Calu3 (cell line): ENCODE measurements at regions not wholly inside any gene's neighbourhood (a gene's known extent, or its start where the extent isn't known, plus 50 kb on each side); places are given as distances from the start of the nearest gene placed in this dataset.

ENCODE experiments used
- BruUV-seq: library from RNA; stranded (reverse); fragments of 400-500 nt; replicated peaks from 2 replicates; lab custom pipeline; 2021; lab: Mats Ljungman, UMichigan
- CTCF ChIA-PET: fragments of 300-600 bp; sonication (Branson Sonifier 250); formaldehyde crosslinking; loops from one replicate; lab custom pipeline; 2022; ENCODE audit warnings: antibody characterized with exemption; lab: Charles Lee
- DNase-seq: peaks from one replicate; pipeline ENCODE4 v3.0.0; 2022
- H3K27ac Mint-ChIP-seq: one replicate; pipeline ENCODE4 v1.8.0; 2022; ENCODE audit warnings: mixed read lengths; ENCODE audit not compliant: unreplicated experiment
- H3K27me3 Mint-ChIP-seq: one replicate; pipeline ENCODE4 v1.8.0; 2022; ENCODE audit warnings: mixed read lengths; ENCODE audit not compliant: unreplicated experiment
- H3K36me3 Mint-ChIP-seq: one replicate; pipeline ENCODE4 v1.8.0; 2022; ENCODE audit warnings: mild to moderate bottlenecking, moderate library complexity, mixed read lengths; ENCODE audit not compliant: insufficient read depth, unreplicated experiment
- H3K4me1 Mint-ChIP-seq: one replicate; pipeline ENCODE4 v1.8.0; 2022; ENCODE audit warnings: mild to moderate bottlenecking, low read depth, mixed read lengths; ENCODE audit not compliant: unreplicated experiment
- H3K4me3 Mint-ChIP-seq: one replicate; pipeline ENCODE4 v1.8.0; 2022; ENCODE audit warnings: mild to moderate bottlenecking, low read depth, moderate library complexity, mixed read lengths; ENCODE audit not compliant: unreplicated experiment
- H3K9me3 Mint-ChIP-seq: one replicate; pipeline ENCODE4 v1.8.0; 2022; ENCODE audit warnings: low read depth, mixed read lengths; ENCODE audit not compliant: unreplicated experiment
- intact Hi-C: fragments of 100-400 bp; cut with micrococcal nuclease; formaldehyde crosslinking; loops from one replicate; pipeline ENCODE4 v1.10.0; 2022; ENCODE audit not compliant: unreplicated experiment
- TF ChIP-seq, protein P1 (sequence below): fragments of 200-600 bp; IDR thresholded peaks from one replicate; pipeline ENCODE4 v1.8.0; 2022; ENCODE audit warnings: antibody characterized with exemption; ENCODE audit not compliant: unreplicated experiment

DNA sequence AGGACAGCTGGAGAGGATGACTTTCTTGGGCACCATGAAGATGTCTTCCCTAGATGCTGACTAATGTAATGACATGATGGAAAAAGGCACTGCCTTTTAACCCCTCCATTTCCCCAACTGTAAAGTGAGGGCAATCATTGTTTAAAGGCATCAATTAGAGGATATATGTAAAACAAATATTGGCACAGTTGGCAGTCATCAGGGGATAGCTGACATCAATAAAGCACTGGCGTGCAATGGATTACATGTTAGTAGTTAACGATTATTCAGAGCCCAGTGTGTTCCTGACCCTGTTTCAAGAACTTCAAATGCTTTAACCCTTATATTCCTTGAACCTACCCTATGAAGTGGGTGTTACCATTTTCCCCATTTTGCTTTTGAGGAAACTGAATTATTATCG is 100.7 kb downstream of the TMEM114 start:
- peaks cover 97% of the 10 kb centered on the region for H3K27me3 Mint-ChIP-seq
- no peak for DNase-seq
- TF ChIP-seq, protein P1, sequence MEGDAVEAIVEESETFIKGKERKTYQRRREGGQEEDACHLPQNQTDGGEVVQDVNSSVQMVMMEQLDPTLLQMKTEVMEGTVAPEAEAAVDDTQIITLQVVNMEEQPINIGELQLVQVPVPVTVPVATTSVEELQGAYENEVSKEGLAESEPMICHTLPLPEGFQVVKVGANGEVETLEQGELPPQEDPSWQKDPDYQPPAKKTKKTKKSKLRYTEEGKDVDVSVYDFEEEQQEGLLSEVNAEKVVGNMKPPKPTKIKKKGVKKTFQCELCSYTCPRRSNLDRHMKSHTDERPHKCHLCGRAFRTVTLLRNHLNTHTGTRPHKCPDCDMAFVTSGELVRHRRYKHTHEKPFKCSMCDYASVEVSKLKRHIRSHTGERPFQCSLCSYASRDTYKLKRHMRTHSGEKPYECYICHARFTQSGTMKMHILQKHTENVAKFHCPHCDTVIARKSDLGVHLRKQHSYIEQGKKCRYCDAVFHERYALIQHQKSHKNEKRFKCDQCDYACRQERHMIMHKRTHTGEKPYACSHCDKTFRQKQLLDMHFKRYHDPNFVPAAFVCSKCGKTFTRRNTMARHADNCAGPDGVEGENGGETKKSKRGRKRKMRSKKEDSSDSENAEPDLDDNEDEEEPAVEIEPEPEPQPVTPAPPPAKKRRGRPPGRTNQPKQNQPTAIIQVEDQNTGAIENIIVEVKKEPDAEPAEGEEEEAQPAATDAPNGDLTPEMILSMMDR, result no peak
- H3K36me3 Mint-ChIP-seq, result no peaks in the 10 kb centered on the region
- intact Hi-C loops, result no loop called here
- no TSS peak for BruUV-seq
- H3K4me1 Mint-ChIP-seq, result no peaks in the 10 kb centered on the region
- no peaks in the 10 kb centered on the region for H3K9me3 Mint-ChIP-seq
- H3K27ac Mint-ChIP-seq, result no peak overlapping the region
- no peak overlapping the region for H3K4me3 Mint-ChIP-seq
- CTCF ChIA-PET, result no interaction called here

DNA sequence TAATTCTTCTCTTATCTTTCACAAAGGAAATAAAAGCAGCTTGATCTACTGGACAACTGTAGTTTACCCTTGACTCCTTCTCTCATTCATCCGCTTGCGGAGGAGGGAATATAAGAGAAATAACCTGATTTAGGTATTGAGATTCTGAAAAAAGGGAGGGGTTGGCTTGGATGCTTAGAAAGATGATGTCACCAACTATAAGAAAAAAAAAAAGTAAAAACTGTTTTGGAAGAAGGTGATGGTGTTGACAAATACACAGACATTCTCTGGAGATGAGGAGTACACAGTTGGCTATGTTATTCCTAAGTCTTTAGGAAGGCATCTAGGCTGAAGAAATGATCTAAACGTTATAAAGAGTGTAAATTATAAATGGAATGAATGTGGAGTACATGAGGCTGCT is 103.3 kb downstream of the TMEM114 start:
- CTCF ChIA-PET, result no interaction called here
- no peak for DNase-seq
- no peaks in the 10 kb centered on the region for H3K4me1 Mint-ChIP-seq

DNA sequence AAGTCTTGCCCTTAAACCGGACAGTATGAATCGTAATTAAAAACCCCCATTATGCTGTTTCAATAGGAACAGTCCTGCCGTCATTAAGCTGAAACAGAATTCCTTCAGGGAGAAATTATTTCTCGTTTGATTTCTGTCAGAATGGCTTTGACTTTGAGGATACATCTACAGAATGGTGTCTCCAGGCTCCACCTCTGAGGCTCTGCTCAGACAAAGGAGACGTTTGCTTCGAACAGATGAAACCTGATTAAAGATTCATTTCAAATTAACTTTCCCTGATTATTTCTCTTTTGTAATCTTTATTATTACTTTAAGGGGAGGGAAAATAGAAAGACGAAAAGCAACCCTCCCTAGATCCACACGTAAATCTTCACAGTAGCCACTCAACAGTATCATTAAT is 106.9 kb downstream of the TMEM114 start:
- no peak overlapping the region for H3K27ac Mint-ChIP-seq
- H3K36me3 Mint-ChIP-seq, result no peaks in the 10 kb centered on the region
- no TSS peak for BruUV-seq
- H3K4me1 Mint-ChIP-seq, result no peaks in the 10 kb centered on the region
- CTCF ChIA-PET, result no interaction called here
- no peaks in the 10 kb centered on the region for H3K9me3 Mint-ChIP-seq
- TF ChIP-seq, protein P1, result no peak
- H3K27me3 Mint-ChIP-seq, result peaks cover 48% of the 10 kb centered on the region
- intact Hi-C loops, result no loop called here
- no peak for DNase-seq
- no peak overlapping the region for H3K4me3 Mint-ChIP-seq

More for the DNA sequence above, 103.3 kb downstream of the TMEM114 start:
- peaks cover 71% of the 10 kb centered on the region for H3K27me3 Mint-ChIP-seq
- H3K9me3 Mint-ChIP-seq, result no peaks in the 10 kb centered on the region
- intact Hi-C loops, result no loop called here
- no TSS peak for BruUV-seq
- H3K4me3 Mint-ChIP-seq, result no peak overlapping the region
- H3K36me3 Mint-ChIP-seq, result no peaks in the 10 kb centered on the region
- no peak overlapping the region for H3K27ac Mint-ChIP-seq
- TF ChIP-seq, protein P1, result no peak

DNA sequence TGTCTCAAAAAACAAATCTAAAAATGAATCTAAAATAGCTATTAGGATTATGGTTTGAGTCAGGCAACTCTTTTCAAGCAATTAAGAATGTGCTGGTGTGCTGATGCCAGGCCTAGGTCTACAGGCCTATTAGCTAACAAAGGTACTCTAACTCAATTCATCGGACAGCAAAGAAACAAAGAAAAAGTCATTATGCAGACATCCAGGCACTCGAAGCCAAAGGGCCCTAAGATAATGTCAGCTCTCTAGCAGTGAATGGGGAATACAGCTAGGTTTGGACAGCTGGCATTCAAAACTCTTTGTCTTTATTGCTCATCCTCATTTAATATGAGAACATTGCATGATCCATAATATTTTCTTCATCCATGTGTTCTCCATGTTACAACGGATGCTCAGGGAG is 108.5 kb downstream of the TMEM114 start:
- no peak for DNase-seq
- H3K36me3 Mint-ChIP-seq, result no peaks in the 10 kb centered on the region
- BruUV-seq, result no TSS peak
- H3K9me3 Mint-ChIP-seq, result no peaks in the 10 kb centered on the region
- intact Hi-C loops, result no loop called here
- TF ChIP-seq, protein P1, result no peak
- CTCF ChIA-PET, result no interaction called here
- H3K27ac Mint-ChIP-seq, result no peak overlapping the region
- no peak overlapping the region for H3K4me3 Mint-ChIP-seq
- H3K4me1 Mint-ChIP-seq, result no peaks in the 10 kb centered on the region
- H3K27me3 Mint-ChIP-seq, result peaks cover 48% of the 10 kb centered on the region

DNA sequence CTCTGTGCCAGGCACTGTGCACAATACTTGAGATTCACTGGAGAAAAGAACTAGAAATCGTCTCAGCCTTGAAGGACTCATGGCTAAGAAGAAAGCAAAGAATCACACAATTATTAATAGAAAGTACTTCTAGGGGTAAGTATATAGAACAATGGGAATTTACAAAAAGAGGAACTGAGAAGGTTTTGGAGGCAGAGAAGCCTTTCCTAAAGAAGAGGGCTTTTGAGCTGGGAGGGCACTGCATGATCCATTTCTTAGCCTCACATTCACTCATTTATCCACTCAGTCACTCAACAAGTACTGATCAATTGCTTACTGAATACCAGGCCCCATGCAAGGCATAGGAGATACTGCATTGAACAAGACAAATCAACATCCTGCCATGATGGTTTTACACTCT is 113.5 kb downstream of the TMEM114 start:
- CTCF ChIA-PET, result no interaction called here
- Mint-ChIP-seq H3K36me3 (no peaks in the 10 kb centered on the region), H3K9me3 (no peaks in the 10 kb centered on the region), H3K27ac (no peak overlapping the region), H3K4me3 (no peak overlapping the region), H3K4me1 (no peaks in the 10 kb centered on the region), H3K27me3 (peaks cover 58% of the 10 kb centered on the region)
- TF ChIP-seq, protein P1, result no peak
- no peak for DNase-seq
- no TSS peak for BruUV-seq
- intact Hi-C loops, result no loop called here
